ENCODE measurements at regions not wholly inside any gene's neighbourhood (a gene's known extent, or its start where the extent isn't known, plus 50 kb on each side); places are given as distances from the start of the nearest gene placed in this dataset.

DNA sequence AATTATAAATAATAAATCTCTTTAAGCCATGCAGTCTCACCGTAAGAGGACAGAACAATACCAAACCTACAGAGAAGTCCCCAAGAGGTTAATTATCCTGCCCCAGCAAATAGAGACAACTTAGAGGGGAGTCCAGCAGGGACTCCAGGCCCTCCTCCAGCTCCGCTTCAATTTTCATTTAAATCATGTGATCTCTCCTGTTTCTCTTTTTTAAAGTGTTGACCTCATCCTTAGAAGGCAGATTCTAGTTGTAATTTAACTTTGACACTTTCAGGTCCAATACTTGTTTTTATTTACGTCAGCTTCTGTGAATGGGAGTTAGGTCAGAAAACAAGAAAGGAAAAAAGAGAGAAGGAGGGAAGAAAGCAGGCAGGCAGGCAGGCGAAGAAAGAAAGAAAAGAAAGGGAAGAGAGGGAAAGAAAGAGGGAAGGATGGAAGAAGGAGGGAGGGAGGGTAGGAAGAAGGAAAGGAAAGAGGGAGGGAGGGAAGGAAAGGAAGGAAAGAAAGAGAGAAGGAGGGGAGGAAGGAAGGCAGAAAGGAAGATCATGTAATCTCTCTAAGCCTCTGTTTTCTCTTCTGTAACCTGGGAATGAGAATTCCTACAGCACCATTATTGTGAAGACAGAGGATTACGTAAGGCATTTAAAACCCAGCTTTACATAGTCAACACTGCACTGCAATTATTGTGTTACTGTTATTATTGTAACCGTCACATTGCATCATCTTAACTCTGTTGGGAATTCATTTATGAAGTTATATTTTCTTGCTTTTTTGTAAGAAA lies 227.7 kb downstream of the SKIDA1 start:
- H3K36me3 ChIP-seq = no peaks in the 10 kb centered on the region
- H3K27me3 ChIP-seq = peaks cover 0 to 2% (median 0%) of the 10 kb centered on the region in 3 donors
- DNase-seq = no peak
- TF ChIP-seq EP300 (IDR thresholded peaks at IDR 0.05) (no peak), POLR2A (IDR thresholded peaks at IDR 0.05) (no peak), POLR2AphosphoS5 (IDR thresholded peaks at IDR 0.05) (no peak)
- TF ChIP-seq, protein P1, sequence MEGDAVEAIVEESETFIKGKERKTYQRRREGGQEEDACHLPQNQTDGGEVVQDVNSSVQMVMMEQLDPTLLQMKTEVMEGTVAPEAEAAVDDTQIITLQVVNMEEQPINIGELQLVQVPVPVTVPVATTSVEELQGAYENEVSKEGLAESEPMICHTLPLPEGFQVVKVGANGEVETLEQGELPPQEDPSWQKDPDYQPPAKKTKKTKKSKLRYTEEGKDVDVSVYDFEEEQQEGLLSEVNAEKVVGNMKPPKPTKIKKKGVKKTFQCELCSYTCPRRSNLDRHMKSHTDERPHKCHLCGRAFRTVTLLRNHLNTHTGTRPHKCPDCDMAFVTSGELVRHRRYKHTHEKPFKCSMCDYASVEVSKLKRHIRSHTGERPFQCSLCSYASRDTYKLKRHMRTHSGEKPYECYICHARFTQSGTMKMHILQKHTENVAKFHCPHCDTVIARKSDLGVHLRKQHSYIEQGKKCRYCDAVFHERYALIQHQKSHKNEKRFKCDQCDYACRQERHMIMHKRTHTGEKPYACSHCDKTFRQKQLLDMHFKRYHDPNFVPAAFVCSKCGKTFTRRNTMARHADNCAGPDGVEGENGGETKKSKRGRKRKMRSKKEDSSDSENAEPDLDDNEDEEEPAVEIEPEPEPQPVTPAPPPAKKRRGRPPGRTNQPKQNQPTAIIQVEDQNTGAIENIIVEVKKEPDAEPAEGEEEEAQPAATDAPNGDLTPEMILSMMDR (IDR thresholded peaks at IDR 0.05) = no peak
- 77 to 84% (median 82%) methylated on average over 6 of the region's 6 CpGs for WGBS, 5 donors
- no peaks in the 10 kb centered on the region for H3K9me3 ChIP-seq
- peaks cover 0 to 10% (median 5%) of the 10 kb centered on the region in 4 donors for H3K4me1 ChIP-seq
- H3K4me3 ChIP-seq = no peak overlapping the region
- intact Hi-C loops (cut with DNase I; ENCODE audit: low total_unique reads) = no loop called here
- no peak overlapping the region for H3K27ac ChIP-seq

DNA sequence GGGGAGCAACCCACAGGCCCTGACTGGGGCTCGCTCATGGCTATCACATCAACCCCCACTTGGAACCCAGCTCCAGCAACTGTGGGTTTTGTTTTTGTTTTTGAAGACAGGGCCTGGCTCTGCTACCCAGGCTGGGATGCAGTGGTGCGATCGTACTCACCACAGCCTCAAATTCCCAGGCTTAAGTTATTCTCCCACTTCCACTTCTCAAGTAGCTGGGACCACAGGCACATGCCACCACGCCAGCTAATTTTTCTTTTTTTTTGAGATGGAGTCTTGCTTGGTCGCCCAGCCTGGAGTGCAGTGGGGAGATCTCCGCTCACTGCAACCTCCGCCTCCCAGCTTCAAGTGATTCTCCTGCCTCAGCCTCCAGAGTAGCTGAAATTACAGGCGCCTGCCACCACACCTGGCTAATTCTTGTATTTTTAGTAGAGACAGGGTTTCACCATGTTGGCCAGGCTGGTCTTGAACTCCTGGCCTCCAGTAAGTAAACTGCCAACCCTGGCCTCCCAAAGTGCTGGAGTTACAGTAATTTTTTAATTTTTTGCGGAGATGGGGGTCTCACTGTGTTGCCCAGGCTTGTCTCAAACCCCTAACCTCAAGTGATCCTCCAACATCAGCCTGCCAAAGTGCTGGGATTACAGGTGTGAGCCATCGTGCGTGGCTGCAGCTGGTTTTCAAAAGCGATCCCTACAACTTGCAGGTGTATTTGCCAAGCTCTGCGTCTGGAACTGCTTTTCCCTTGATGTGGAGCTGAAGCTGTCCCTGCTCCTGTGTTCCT lies 228.7 kb downstream of the SKIDA1 start:
- H3K36me3 ChIP-seq = no peaks in the 10 kb centered on the region
- H3K4me1 ChIP-seq = peaks cover 0 to 21% (median 10%) of the 10 kb centered on the region in 4 donors
- WGBS, 5 donors = 89 to 95% (median 90%) methylated on average over 13 of the region's 13 CpGs
- TF ChIP-seq, protein P1 (IDR thresholded peaks at IDR 0.05) = no peak
- no peak for TF ChIP-seq POLR2AphosphoS5 (IDR thresholded peaks at IDR 0.05)
- TF ChIP-seq POLR2A (IDR thresholded peaks at IDR 0.05) = no peak
- TF ChIP-seq EP300 (IDR thresholded peaks at IDR 0.05) = no peak
- intact Hi-C loops (cut with DNase I; ENCODE audit: low total_unique reads) = no loop called here
- H3K4me3 ChIP-seq = no peak overlapping the region
- no peaks in the 10 kb centered on the region for H3K9me3 ChIP-seq
- no peak overlapping the region for H3K27ac ChIP-seq
- no peak for DNase-seq
- H3K27me3 ChIP-seq = peaks cover 0 to 5% (median 0%) of the 10 kb centered on the region in 3 donors

DNA sequence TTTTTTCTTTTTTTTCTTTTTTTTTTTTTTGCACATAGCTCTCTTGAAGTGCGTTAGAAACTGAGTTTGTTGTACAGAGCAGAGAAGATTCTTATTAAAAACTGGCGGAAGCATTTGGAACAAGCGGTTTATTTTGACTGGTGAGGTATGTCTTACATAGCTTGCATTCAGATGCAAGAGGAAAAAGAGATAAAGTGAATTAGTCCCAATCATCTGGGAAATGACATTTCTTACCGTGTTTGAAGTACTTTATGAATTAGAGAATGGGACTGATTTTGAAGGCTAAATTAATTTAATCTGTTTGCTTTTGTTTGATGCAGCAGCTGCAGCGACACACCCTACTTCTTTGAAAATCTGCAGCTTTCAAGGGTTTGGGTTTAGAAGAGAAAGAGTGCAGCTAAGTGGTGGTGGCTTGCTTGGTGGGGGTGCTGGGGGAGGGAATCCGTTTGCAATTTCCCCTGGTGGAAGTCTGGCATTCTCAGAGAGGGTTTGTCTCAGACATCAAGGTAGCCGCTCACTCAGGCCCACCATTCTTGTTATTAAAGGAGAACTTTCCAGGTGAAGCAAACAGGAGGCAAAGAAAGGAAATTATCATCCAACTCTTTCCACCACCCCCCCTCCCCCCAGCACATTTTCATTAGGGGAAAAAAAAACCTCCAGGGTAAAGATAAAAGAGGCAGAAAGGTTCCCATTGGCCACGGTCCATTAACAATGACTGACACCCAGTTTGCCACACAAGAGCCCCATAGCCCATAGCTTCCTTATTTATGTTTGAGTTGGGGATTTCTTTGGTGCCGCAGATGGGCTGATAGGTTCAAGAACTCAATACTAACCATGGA lies 231.7 kb downstream of the SKIDA1 start:
- Histone ChIP-seq H3K27ac (no peak overlapping the region), H3K9me3 (no peaks in the 10 kb centered on the region), H3K4me1 (peaks cover 0 to 21% (median 10%) of the 10 kb centered on the region in 4 donors), H3K27me3 (peaks cover 0 to 5% (median 0%) of the 10 kb centered on the region in 3 donors), H3K4me3 (no peak overlapping the region), H3K36me3 (no peaks in the 10 kb centered on the region)
- no peak for DNase-seq
- WGBS, 5 donors = 33 to 53% (median 42%) methylated on average over 9 of the region's 9 CpGs
- TF ChIP-seq, protein P1 (IDR thresholded peaks at IDR 0.05) = no peak
- TF ChIP-seq POLR2AphosphoS5 (IDR thresholded peaks at IDR 0.05) = no peak
- no peak for TF ChIP-seq POLR2A (IDR thresholded peaks at IDR 0.05)
- TF ChIP-seq EP300 (IDR thresholded peaks at IDR 0.05) = no peak
- intact Hi-C loops (cut with DNase I; ENCODE audit: low total_unique reads) = no loop called here

All from stomach (tissue), 8 donors.